Panc1 (cell line): ENCODE measurements at regions not wholly inside any gene's neighbourhood (a gene's known extent, or its start where the extent isn't known, plus 50 kb on each side); places are given as distances from the start of the nearest gene placed in this dataset.

Experiments
- ATAC-seq: fragments of 200-7000 bp; cut with Tn5 transposase; 2 replicates; pipeline ENCODE4 v1.9.1; 2020; ENCODE audit warnings: mild to moderate bottlenecking, moderate library complexity
- BruUV-seq: library from RNA; stranded (reverse); fragments of 400-500 nt; replicated peaks from 2 replicates; lab custom pipeline; 2021; lab: Mats Ljungman, UMichigan
- CTCF ChIA-PET: fragments of 300-600 bp; sonication (Branson Sonifier 250); formaldehyde crosslinking; loops from one replicate; lab custom pipeline; 2022; ENCODE audit warnings: antibody characterized with exemption; lab: Charles Lee
- POLR2A ChIA-PET: fragments of 300-600 bp; sonication (Branson Sonifier 250); formaldehyde crosslinking; loops from one replicate; lab custom pipeline; 2022; ENCODE audit warnings: antibody characterized with exemption; lab: Charles Lee
- DNase-seq: peaks from one replicate; pipeline ENCODE4 v3.0.0-alpha.2; 2010; ENCODE audit warnings: low read depth, low spot score
- H3K27ac ChIP-seq: 2 replicates; pipeline ENCODE4 v1.5.1; 2011; ENCODE audit warnings: mild to moderate bottlenecking, low read length, inconsistent platforms
- H3K27me3 ChIP-seq: fragments of 200-500 bp; sonication (Bioruptor generic); 2 replicates; pipeline ENCODE4 v1.6.0; 2014; ENCODE audit warnings: low read length, inconsistent platforms; ENCODE audit not compliant: control insufficient read depth, insufficient read depth
- H3K36me3 ChIP-seq: fragments of 200-500 bp; sonication (Bioruptor generic); 2 replicates; pipeline ENCODE4 v1.5.1; 2014; ENCODE audit warnings: inconsistent platforms, mild to moderate bottlenecking, low read length, moderate library complexity; ENCODE audit not compliant: control insufficient read depth, insufficient read depth
- H3K4me1 ChIP-seq: 2 replicates; pipeline ENCODE4 v1.5.1; 2011; ENCODE audit warnings: inconsistent platforms, mild to moderate bottlenecking, low read length, moderate library complexity; ENCODE audit not compliant: control insufficient read depth, insufficient read depth
- H3K4me3 ChIP-seq, 2 experiments: 2 replicates each; pipeline ENCODE4 v1.5.1; 2011 to 2012; ENCODE audit warnings: low read depth in 2 of 2, low read length in 2 of 2, mild to moderate bottlenecking in 2 of 2, inconsistent platforms in 1 of 2, moderate library complexity in 1 of 2
- H3K9me3 ChIP-seq: fragments of 200-500 bp; sonication (Bioruptor generic); 2 replicates; pipeline ENCODE4 v1.5.1; 2014; ENCODE audit warnings: low read depth, mild to moderate bottlenecking, inconsistent platforms, low read length, moderate library complexity; ENCODE audit not compliant: control insufficient read depth, insufficient read depth
- POLR2AphosphoS5 ChIP-seq: IDR thresholded peaks from 2 replicates; pipeline ENCODE4 v1.6.1; 2012; ENCODE audit warnings: mild to moderate bottlenecking, low read depth, low read length, moderate library complexity
- SIN3A ChIP-seq: IDR thresholded peaks from 2 replicates; pipeline ENCODE4 v1.6.1; 2012; ENCODE audit warnings: low read depth, mild to moderate bottlenecking, low read length, moderate library complexity, borderline replicate concordance; ENCODE audit not compliant: insufficient read depth
- TCF7L2 ChIP-seq: IDR thresholded peaks from 2 replicates; pipeline ENCODE4 v1.6.1; 2011; ENCODE audit warnings: mild to moderate bottlenecking, low read depth, low read length, inconsistent platforms
- in situ Hi-C: cut with HindIII; loops from 2 replicates; pipeline ENCODE4 v1.10.0; 2016; ENCODE audit warnings: low sequenced_read_pairs, low pct_unique_long_range_greater_than_20kb
- intact Hi-C: fragments of 100-400 bp; cut with micrococcal nuclease; formaldehyde crosslinking; loops from one replicate; pipeline ENCODE4 v1.10.0; 2022; ENCODE audit not compliant: unreplicated experiment
- TF ChIP-seq, protein P1 (sequence below): fragments of 450-650 bp; IDR thresholded peaks from 2 replicates; pipeline ENCODE4 v1.5.1; 2017; ENCODE audit warnings: mild to moderate bottlenecking
- TF ChIP-seq, protein P2 (sequence below), 2 experiments: IDR thresholded peaks; 2 replicates each; pipeline ENCODE4 v1.6.1; 2011 to 2012; ENCODE audit warnings: low read depth in 2 of 2, control low read depth in 1 of 2, low read length in 1 of 2, mild to moderate bottlenecking in 1 of 2, moderate library complexity in 1 of 2; ENCODE audit not compliant: insufficient read depth in 1 of 2

DNA sequence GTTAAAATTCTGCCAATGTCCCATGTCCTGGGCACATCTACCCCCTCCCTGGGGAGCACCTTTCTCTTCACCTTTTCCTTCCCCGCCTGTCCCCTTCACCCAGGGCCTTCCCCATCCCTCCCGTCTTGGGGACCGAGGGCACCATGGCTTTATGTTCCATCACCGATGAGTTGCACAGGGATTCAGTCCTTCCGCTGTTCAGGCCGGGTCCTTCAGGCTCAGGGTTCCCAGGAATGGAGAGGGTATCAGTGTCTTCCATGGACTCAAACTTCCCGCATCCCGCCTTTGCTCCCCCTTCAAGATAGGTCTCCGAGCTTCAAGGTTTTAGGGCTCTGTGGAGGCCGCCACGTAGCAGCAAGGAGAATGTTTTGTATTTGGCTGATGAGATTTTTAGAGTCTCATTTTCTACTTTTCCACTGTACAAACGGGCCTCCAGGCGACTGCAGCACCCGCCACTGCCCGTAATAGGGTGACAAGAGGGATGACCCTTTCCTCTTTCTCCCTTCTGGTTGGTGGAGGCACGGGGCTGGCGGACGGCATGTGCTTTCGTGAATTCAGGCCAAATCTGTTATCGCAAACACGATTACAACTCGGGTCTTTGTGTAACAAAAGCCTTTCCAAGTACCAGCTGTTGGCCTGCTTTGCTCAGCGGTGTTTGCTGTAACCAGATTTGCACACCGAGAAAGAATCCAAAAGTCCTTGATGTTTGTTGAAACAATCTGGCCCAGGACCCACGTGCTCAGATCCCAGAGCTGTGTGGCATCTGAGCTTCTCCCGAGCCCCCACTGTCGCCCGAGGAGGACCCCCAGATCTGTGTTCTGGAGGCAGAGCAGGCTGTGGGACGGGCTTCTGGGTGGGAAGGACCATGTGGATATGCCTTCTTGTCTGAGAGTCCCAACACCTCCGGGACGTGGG, 236.3 kb downstream of the SEC14L1 start:
- Histone ChIP-seq H3K27me3 (no peaks in the 10 kb centered on the region), H3K36me3 (no peaks in the 10 kb centered on the region), H3K4me1 (peaks cover 88% of the 10 kb centered on the region), H3K4me3 (no peak overlapping the region), H3K9me3 (no peaks in the 10 kb centered on the region), H3K27ac (peak overlapping the region; percentile 90)
- DNase-seq (no peak), ATAC-seq (no peak)
- ChIA-PET CTCF (interaction anchor here (0.6 kb wide), 1 partner anchor 24 kb away, joined by 3 read pairs; no protein-coding TSS in a partner anchor), POLR2A (no interaction called here)
- TF ChIP-seq TCF7L2: no peak
- TF ChIP-seq, protein P1, sequence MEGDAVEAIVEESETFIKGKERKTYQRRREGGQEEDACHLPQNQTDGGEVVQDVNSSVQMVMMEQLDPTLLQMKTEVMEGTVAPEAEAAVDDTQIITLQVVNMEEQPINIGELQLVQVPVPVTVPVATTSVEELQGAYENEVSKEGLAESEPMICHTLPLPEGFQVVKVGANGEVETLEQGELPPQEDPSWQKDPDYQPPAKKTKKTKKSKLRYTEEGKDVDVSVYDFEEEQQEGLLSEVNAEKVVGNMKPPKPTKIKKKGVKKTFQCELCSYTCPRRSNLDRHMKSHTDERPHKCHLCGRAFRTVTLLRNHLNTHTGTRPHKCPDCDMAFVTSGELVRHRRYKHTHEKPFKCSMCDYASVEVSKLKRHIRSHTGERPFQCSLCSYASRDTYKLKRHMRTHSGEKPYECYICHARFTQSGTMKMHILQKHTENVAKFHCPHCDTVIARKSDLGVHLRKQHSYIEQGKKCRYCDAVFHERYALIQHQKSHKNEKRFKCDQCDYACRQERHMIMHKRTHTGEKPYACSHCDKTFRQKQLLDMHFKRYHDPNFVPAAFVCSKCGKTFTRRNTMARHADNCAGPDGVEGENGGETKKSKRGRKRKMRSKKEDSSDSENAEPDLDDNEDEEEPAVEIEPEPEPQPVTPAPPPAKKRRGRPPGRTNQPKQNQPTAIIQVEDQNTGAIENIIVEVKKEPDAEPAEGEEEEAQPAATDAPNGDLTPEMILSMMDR: no peak
- no peak for TF ChIP-seq POLR2AphosphoS5
- no peak for TF ChIP-seq SIN3A
- TF ChIP-seq, protein P2, sequence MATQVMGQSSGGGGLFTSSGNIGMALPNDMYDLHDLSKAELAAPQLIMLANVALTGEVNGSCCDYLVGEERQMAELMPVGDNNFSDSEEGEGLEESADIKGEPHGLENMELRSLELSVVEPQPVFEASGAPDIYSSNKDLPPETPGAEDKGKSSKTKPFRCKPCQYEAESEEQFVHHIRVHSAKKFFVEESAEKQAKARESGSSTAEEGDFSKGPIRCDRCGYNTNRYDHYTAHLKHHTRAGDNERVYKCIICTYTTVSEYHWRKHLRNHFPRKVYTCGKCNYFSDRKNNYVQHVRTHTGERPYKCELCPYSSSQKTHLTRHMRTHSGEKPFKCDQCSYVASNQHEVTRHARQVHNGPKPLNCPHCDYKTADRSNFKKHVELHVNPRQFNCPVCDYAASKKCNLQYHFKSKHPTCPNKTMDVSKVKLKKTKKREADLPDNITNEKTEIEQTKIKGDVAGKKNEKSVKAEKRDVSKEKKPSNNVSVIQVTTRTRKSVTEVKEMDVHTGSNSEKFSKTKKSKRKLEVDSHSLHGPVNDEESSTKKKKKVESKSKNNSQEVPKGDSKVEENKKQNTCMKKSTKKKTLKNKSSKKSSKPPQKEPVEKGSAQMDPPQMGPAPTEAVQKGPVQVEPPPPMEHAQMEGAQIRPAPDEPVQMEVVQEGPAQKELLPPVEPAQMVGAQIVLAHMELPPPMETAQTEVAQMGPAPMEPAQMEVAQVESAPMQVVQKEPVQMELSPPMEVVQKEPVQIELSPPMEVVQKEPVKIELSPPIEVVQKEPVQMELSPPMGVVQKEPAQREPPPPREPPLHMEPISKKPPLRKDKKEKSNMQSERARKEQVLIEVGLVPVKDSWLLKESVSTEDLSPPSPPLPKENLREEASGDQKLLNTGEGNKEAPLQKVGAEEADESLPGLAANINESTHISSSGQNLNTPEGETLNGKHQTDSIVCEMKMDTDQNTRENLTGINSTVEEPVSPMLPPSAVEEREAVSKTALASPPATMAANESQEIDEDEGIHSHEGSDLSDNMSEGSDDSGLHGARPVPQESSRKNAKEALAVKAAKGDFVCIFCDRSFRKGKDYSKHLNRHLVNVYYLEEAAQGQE (IDR thresholded peaks at IDR 0.05; ENCODE audit: insufficient read depth in 1 of 2, low read depth in 2 of 2, low read length in 1 of 2): no peak
- intact Hi-C loops: no loop called here
- TSS peak; percentile 55 for BruUV-seq
- in situ Hi-C loops: no loop called here

DNA sequence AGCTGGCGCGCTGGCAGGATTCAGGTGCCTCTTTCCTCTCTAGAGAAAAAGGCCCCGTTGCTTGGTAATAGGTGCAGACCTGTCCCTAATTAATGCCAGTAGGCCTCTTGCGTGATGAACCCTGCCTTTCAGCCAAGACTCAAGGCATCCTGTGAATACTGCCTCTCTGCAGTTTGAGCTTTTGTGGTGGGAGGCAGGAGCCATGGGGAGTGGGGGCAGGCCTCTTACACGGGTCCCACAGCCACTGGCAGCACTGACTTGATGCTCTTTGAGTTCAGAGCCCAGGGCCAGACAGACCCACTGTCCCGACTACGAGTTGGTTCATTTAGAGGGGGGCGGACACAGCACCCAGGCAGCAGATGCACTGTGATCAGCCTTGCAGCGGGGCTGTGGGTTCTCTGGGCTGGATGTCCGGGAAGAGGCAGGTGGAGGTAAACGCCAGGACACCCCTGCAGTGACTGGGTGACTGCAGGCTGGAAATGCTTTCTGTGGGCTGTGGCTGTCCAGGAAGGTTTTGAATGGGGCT, 237.0 kb downstream of the SEC14L1 start:
- no peak overlapping the region for H3K4me3 ChIP-seq
- TF ChIP-seq TCF7L2: no peak
- no peak for TF ChIP-seq POLR2AphosphoS5
- TF ChIP-seq, protein P2 (IDR thresholded peaks at IDR 0.05; ENCODE audit: insufficient read depth in 1 of 2, low read depth in 2 of 2, low read length in 1 of 2): no peak
- TF ChIP-seq, protein P1: no peak
- ATAC-seq (no peak), DNase-seq (no peak)
- peak overlapping the region; percentile 90 for H3K27ac ChIP-seq
- in situ Hi-C loops (no loop called here), intact Hi-C loops (no loop called here)
- BruUV-seq: no TSS peak
- H3K36me3 ChIP-seq: no peaks in the 10 kb centered on the region
- peaks cover 88% of the 10 kb centered on the region for H3K4me1 ChIP-seq
- CTCF ChIA-PET: interaction anchor here (0.6 kb wide), 1 partner anchor 23 kb away, joined by 3 read pairs; no protein-coding TSS in a partner anchor
- POLR2A ChIA-PET: interaction anchor here (0.6 kb wide), 1 partner anchor 31 kb away, joined by 7 read pairs; no protein-coding TSS in a partner anchor
- no peaks in the 10 kb centered on the region for H3K27me3 ChIP-seq
- H3K9me3 ChIP-seq: no peaks in the 10 kb centered on the region
